ENCODE measurements at regions not wholly inside any gene's neighbourhood (a gene's known extent, or its start where the extent isn't known, plus 50 kb on each side); places are given as distances from the start of the nearest gene placed in this dataset.
A peak's percentile ranks its signal among the peaks of the same experiment; 100 is the strongest.
"Not testable (repeated sequence)": the region's sequence is repeated elsewhere in the genome, so short reads cannot be mapped to it uniquely, and the experiment has no call there.

GRCh38 chr9:31556667-31557463 is 827.6 kb upstream of the ACO1 start:
- no peaks in the 10 kb centered on the region for H3K27me3 ChIP-seq (ENCODE audit: control insufficient read depth in 2 of 2, insufficient read depth in 2 of 2, low read length in 2 of 2)
- no peak overlapping the region for H3K4me2 ChIP-seq (ENCODE audit: insufficient read depth, low read length)
- H3K9me3 ChIP-seq (replicated peaks; ENCODE audit: control insufficient read depth, insufficient read depth, low read length), result no peaks in the 10 kb centered on the region
- DNase-seq (ENCODE audit: low read depth, low spot score) (no peak), FAIRE-seq (no peak)
- H3K9me1 ChIP-seq (replicated peaks; ENCODE audit: control insufficient read depth, extremely low read depth, insufficient read depth, low read length), result no peaks in the 10 kb centered on the region
- dilution Hi-C loops (cut with MboI; ENCODE audit: extremely low pct_ligation_motif_present, low sequenced_read_pairs) (no loop called here), intact Hi-C loops (cut with micrococcal nuclease) (no loop called here)
- ChIA-PET CTCF (interaction anchor here (1.0 kb wide), 1 partner anchor 15 kb away, joined by 3 read pairs; no protein-coding TSS in a partner anchor), POLR2A (no interaction called here)
- no peaks in the 10 kb centered on the region for H4K20me1 ChIP-seq (replicated peaks; ENCODE audit: control insufficient read depth, extremely low read depth, insufficient read depth, low read length)
- TF ChIP-seq FOS (IDR thresholded peaks at IDR 0.05; ENCODE audit: borderline replicate concordance, insufficient read depth, low read length) (peak; percentile 45), JUN (IDR thresholded peaks at IDR 0.05; ENCODE audit: borderline replicate concordance, insufficient read depth, insufficient read length, low read depth) (no peak), GATA2 (IDR thresholded peaks at IDR 0.05; ENCODE audit: insufficient read depth, insufficient read length, low read depth, low read length) (no peak), EZH2 (IDR thresholded peaks at IDR 0.05; ENCODE audit: borderline replicate concordance, low read depth, low read length, severe bottlenecking) (no peak), MYC (IDR thresholded peaks at IDR 0.05; ENCODE audit: low read depth, low read length) (no peak)
- TF ChIP-seq, protein P1, sequence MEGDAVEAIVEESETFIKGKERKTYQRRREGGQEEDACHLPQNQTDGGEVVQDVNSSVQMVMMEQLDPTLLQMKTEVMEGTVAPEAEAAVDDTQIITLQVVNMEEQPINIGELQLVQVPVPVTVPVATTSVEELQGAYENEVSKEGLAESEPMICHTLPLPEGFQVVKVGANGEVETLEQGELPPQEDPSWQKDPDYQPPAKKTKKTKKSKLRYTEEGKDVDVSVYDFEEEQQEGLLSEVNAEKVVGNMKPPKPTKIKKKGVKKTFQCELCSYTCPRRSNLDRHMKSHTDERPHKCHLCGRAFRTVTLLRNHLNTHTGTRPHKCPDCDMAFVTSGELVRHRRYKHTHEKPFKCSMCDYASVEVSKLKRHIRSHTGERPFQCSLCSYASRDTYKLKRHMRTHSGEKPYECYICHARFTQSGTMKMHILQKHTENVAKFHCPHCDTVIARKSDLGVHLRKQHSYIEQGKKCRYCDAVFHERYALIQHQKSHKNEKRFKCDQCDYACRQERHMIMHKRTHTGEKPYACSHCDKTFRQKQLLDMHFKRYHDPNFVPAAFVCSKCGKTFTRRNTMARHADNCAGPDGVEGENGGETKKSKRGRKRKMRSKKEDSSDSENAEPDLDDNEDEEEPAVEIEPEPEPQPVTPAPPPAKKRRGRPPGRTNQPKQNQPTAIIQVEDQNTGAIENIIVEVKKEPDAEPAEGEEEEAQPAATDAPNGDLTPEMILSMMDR (IDR thresholded peaks at IDR 0.05; ENCODE audit: extremely low read depth in 1 of 2, insufficient read depth in 1 of 2, low read depth in 1 of 2, low read length in 2 of 2), result no peak
- TF ChIP-seq, protein P2, sequence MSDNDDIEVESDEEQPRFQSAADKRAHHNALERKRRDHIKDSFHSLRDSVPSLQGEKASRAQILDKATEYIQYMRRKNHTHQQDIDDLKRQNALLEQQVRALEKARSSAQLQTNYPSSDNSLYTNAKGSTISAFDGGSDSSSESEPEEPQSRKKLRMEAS (IDR thresholded peaks at IDR 0.05; ENCODE audit: insufficient read depth, insufficient read length), result no peak
- no peak overlapping the region for H3K9ac ChIP-seq (replicated peaks; ENCODE audit: extremely low read depth, insufficient read depth, low read length)
- BruUV-seq (replicated peaks), result no TSS peak
- H3K27ac ChIP-seq (ENCODE audit: insufficient read depth, low read depth, low read length), result no peak overlapping the region
- H2AFZ ChIP-seq (ENCODE audit: low read depth, low read length), result peak overlapping the region; percentile 45
- H3K4me3 ChIP-seq (replicated peaks in 1 of 3; ENCODE audit: insufficient read depth in 1 of 3, low read depth in 1 of 3, low read length in 3 of 3), result no peak overlapping the region
- H3K36me3 ChIP-seq (ENCODE audit: control insufficient read depth in 2 of 2, extremely low read depth in 1 of 2, insufficient read depth in 2 of 2, low read length in 2 of 2), result no peaks in the 10 kb centered on the region
- no peaks in the 10 kb centered on the region for H3K79me2 ChIP-seq (ENCODE audit: control insufficient read depth, insufficient read depth, low read length)
- H3K4me1 ChIP-seq (ENCODE audit: control insufficient read depth, extremely low read depth, insufficient read depth, low read length), result peaks cover 3% of the 10 kb centered on the region

DNA sequence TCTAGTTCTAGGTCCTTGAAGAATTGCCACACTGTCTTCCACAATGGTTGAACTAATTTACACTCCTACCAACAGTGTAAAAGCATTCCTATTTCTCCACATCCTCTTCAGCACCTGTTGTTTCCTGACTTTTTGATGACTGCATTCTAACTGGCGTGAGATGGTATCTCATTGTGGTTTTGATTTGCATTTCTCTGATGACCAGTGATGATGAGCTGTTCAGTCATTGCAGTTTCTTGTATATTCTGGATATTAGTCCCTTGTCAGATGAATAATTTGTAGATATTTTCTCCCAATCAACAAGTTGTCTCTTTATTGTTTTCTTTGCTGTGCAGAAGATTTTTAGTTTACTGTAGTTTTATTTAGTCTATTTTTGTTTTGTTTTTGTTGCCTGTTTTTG is 812.3 kb upstream of the ACO1 start:
- DNase-seq (ENCODE audit: low read depth, low spot score); H2AFZ ChIP-seq (ENCODE audit: low read depth, low read length); H3K27me3 ChIP-seq (ENCODE audit: control insufficient read depth in 2 of 2, insufficient read depth in 2 of 2, low read length in 2 of 2); BruUV-seq (replicated peaks); H3K9me1 ChIP-seq (replicated peaks; ENCODE audit: control insufficient read depth, extremely low read depth, insufficient read depth, low read length); intact Hi-C loops (cut with micrococcal nuclease); dilution Hi-C loops (cut with MboI; ENCODE audit: extremely low pct_ligation_motif_present, low sequenced_read_pairs); H3K9me3 ChIP-seq (replicated peaks; ENCODE audit: control insufficient read depth, insufficient read depth, low read length); POLR2A ChIA-PET; H3K4me3 ChIP-seq (replicated peaks in 1 of 3; ENCODE audit: insufficient read depth in 1 of 3, low read depth in 1 of 3, low read length in 3 of 3); H3K36me3 ChIP-seq (ENCODE audit: control insufficient read depth in 2 of 2, extremely low read depth in 1 of 2, insufficient read depth in 2 of 2, low read length in 2 of 2); H3K9ac ChIP-seq (replicated peaks; ENCODE audit: extremely low read depth, insufficient read depth, low read length); CTCF ChIA-PET; H3K4me2 ChIP-seq (ENCODE audit: insufficient read depth, low read length); FAIRE-seq; H3K27ac ChIP-seq (ENCODE audit: insufficient read depth, low read depth, low read length); H4K20me1 ChIP-seq (replicated peaks; ENCODE audit: control insufficient read depth, extremely low read depth, insufficient read depth, low read length); H3K79me2 ChIP-seq (ENCODE audit: control insufficient read depth, insufficient read depth, low read length); H3K4me1 ChIP-seq (ENCODE audit: control insufficient read depth, extremely low read depth, insufficient read depth, low read length): not testable (repeated sequence)
